Upper lobe of left lung (tissue), 6 donors: ENCODE measurements at regions not wholly inside any gene's neighbourhood (a gene's known extent, or its start where the extent isn't known, plus 50 kb on each side); places are given as distances from the start of the nearest gene placed in this dataset.

Source experiments
- ATAC-seq, 2 donors: fragments of 200-7000 bp; cut with Tn5 transposase; one replicate each; pipeline ENCODE4 v1.9.1; 2022; ENCODE audit warnings: mild to moderate bottlenecking in 2 of 2, moderate library complexity in 2 of 2; ENCODE audit not compliant: low FRiP score in 2 of 2
- DNase-seq, 2 donors: peaks; one replicate each; pipeline ENCODE4 v3.0.0-alpha.2; 2019 to 2020
- H3K27ac ChIP-seq, 4 donors: fragments of 200-600 bp; sonication (generic); one replicate each; pipeline ENCODE4 v1.5.1; 2016 to 2019
- H3K27me3 ChIP-seq, 4 donors: fragments of 200-600 bp; sonication (generic); one replicate each; pipeline ENCODE4 v1.5.1; 2017 to 2019
- H3K36me3 ChIP-seq, 4 donors: fragments of 200-600 bp; sonication (generic); one replicate each; pipeline ENCODE4 v1.5.1; 2016 to 2019
- H3K4me1 ChIP-seq, 4 donors: fragments of 200-600 bp; sonication (generic); one replicate each; pipeline ENCODE4 v1.5.1; 2018 to 2019
- H3K4me3 ChIP-seq, 4 donors: fragments of 200-600 bp; sonication (generic); one replicate each; pipeline ENCODE4 v1.5.1; 2017 to 2019; ENCODE audit warnings: mild to moderate bottlenecking in 2 of 4, moderate library complexity in 1 of 4
- H3K9me3 ChIP-seq, 4 donors: fragments of 200-600 bp; sonication (generic); one replicate each; pipeline ENCODE4 v1.5.1; 2018 to 2019
- CTCF ChIP-seq, 6 experiments: fragments of 450-650 bp in 4 of 6; fragments of 200-600 bp in 2 of 6; sonication (generic) in 2 of 6; IDR thresholded peaks; one replicate each; pipeline ENCODE4 v1.5.1; 2016 to 2019; ENCODE audit warnings: antibody characterized with exemption in 6 of 6
- EP300 ChIP-seq, 4 donors: sonication (generic); formaldehyde crosslinking; IDR thresholded peaks; one replicate each; pipeline ENCODE4 v1.5.1; 2017; ENCODE audit warnings: antibody characterized with exemption in 4 of 4, control low read depth in 2 of 4
- POLR2A ChIP-seq, 4 donors: fragments of 450-650 bp; IDR thresholded peaks; one replicate each; pipeline ENCODE4 v1.5.1; 2016 to 2017; ENCODE audit warnings: antibody characterized with exemption in 4 of 4, mild to moderate bottlenecking in 2 of 4
- POLR2AphosphoS5 ChIP-seq, 2 donors: sonication (generic); formaldehyde crosslinking; IDR thresholded peaks; one replicate each; pipeline ENCODE4 v1.5.1; 2017; ENCODE audit warnings: antibody characterized with exemption in 2 of 2
- WGBS, 2 donors: methylation state at CpG; one replicate each; pipeline ENCODE4 v1.1.5; 2017 to 2018; 5-methylcytosine and 5-hydroxymethylcytosine counted together
- donor health status: DM: no; HTN: no; CAD: no; lungs with moderate emphysema.
- donor health status: DM: no; HTN: yes; CAD: no; lungs with severe emphysema.

GRCh38 chr13:74975111-74975510 is 506.9 kb downstream of the TBC1D4 start:
- Histone ChIP-seq H3K4me1 (no peaks in the 10 kb centered on the region), H3K27ac (no peak overlapping the region), H3K9me3 (no peaks in the 10 kb centered on the region), H3K27me3 (no peaks in the 10 kb centered on the region), H3K36me3 (no peaks in the 10 kb centered on the region), H3K4me3 (no peak overlapping the region)
- TF ChIP-seq EP300 (IDR thresholded peaks at IDR 0.05): no peak
- no peak for TF ChIP-seq CTCF (IDR thresholded peaks at IDR 0.05)
- no peak for TF ChIP-seq POLR2AphosphoS5 (IDR thresholded peaks at IDR 0.05)
- no peak for TF ChIP-seq POLR2A (IDR thresholded peaks at IDR 0.05)
- no peak for DNase-seq
- no peak for ATAC-seq
- 55 to 61% methylated on average over 2 of the region's 2 CpGs for WGBS, 2 donors

DNA sequence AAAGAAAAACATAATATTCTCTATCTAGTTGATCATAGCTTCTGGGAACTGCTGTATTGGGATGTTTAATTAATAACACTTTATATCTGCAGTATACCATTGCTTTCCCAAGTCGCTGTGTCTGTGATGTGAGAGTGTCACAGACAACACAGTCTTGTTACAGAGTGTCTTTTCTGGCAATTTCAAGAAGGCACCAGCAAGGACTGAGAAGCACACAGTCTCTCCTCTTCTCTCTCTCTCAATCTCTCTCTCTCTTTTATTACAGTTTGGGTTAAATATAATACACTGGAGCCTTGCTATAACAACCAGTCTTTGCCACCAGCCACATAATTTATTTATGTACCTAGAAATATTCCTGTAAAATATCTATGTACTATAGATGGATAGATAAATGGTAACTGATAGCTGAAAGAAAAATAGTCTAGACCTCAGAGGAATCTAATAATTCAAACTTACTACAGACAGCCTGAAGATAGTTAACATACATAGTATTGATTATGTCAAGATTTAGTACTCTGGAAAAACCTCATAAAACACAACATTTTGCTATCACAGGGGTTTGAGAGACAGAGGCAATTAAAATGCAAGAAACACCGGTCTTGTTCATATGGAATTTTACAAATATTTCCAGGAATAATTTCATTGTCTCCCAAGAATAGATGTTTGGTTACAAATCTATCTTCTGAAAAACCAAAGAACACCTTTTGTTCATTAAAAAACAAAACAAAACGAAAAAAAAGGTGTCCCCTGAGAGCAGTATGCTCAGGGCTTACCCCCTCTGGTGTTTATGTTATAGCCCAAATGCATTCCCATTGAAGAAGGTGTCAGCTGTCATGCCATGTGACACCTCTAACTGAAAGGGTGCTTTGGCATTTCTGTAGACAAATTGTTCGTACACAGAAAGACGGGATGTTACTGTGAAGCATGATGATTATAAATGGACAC is 507.8 kb downstream of the TBC1D4 start:
- Histone ChIP-seq H3K27ac (no peak overlapping the region), H3K4me1 (no peaks in the 10 kb centered on the region), H3K9me3 (no peaks in the 10 kb centered on the region), H3K27me3 (no peaks in the 10 kb centered on the region), H3K36me3 (no peaks in the 10 kb centered on the region), H3K4me3 (no peak overlapping the region)
- no peak for ATAC-seq
- TF ChIP-seq CTCF (IDR thresholded peaks at IDR 0.05) (no peak), EP300 (IDR thresholded peaks at IDR 0.05) (no peak), POLR2A (IDR thresholded peaks at IDR 0.05) (no peak), POLR2AphosphoS5 (IDR thresholded peaks at IDR 0.05) (no peak)
- WGBS, 2 donors: 50 to 61% methylated on average over 5 of the region's 5 CpGs
- no peak for DNase-seq

GRCh38 chr13:74969419-74969818 is 512.5 kb downstream of the TBC1D4 start:
- ATAC-seq: no peak
- WGBS, 2 donors: 39 to 50% methylated on average over 1 of the region's 1 CpG

GRCh38 chr13:74966814-74967424 is 515.0 kb downstream of the TBC1D4 start:
- Histone ChIP-seq H3K9me3 (no peaks in the 10 kb centered on the region), H3K27me3 (no peaks in the 10 kb centered on the region), H3K4me3 (no peak overlapping the region), H3K36me3 (no peaks in the 10 kb centered on the region), H3K27ac (no peak overlapping the region), H3K4me1 (no peaks in the 10 kb centered on the region)
- 34 to 53% methylated on average over 5 of the region's 5 CpGs for WGBS, 2 donors
- DNase-seq: no peak
- TF ChIP-seq CTCF (IDR thresholded peaks at IDR 0.05): no peak
- TF ChIP-seq EP300 (IDR thresholded peaks at IDR 0.05): no peak
- no peak for TF ChIP-seq POLR2AphosphoS5 (IDR thresholded peaks at IDR 0.05)
- no peak for ATAC-seq

More at GRCh38 chr13:74969419-74969818, 512.5 kb downstream of the TBC1D4 start:
- DNase-seq: no peak
- Histone ChIP-seq H3K27me3 (no peaks in the 10 kb centered on the region), H3K27ac (no peak overlapping the region), H3K4me1 (no peaks in the 10 kb centered on the region), H3K36me3 (no peaks in the 10 kb centered on the region), H3K4me3 (no peak overlapping the region), H3K9me3 (no peaks in the 10 kb centered on the region)
- TF ChIP-seq POLR2A (IDR thresholded peaks at IDR 0.05): no peak
- TF ChIP-seq CTCF (IDR thresholded peaks at IDR 0.05): no peak
- TF ChIP-seq EP300 (IDR thresholded peaks at IDR 0.05): no peak
- TF ChIP-seq POLR2AphosphoS5 (IDR thresholded peaks at IDR 0.05): no peak
